ENCODE measurements at regions not wholly inside any gene's neighbourhood (a gene's known extent, or its start where the extent isn't known, plus 50 kb on each side); places are given as distances from the start of the nearest gene placed in this dataset.

GRCh38 chr13:72104656-72105180 lies 237.7 kb upstream of the DACH1 start:
- no peak for DNase-seq (ENCODE audit: low spot score)

GRCh38 chr13:72101768-72102400 lies 234.9 kb upstream of the DACH1 start:
- DNase-seq (ENCODE audit: low spot score) = no peak

GRCh38 chr13:72100339-72100738 lies 233.3 kb upstream of the DACH1 start:
- no peak for DNase-seq (ENCODE audit: low spot score)

GRCh38 chr13:72097568-72097967 lies 230.6 kb upstream of the DACH1 start:
- no peak for DNase-seq (ENCODE audit: low spot score)

- DNase-seq (ENCODE audit: low spot score) = no peak
Observed at GRCh38 chr13:72093262-72093661, 226.3 kb upstream of the DACH1 start.

GRCh38 chr13:72074663-72075062 lies 207.7 kb upstream of the DACH1 start:
- no peak for DNase-seq (ENCODE audit: low spot score)

GRCh38 chr13:72072261-72072660 lies 205.3 kb upstream of the DACH1 start:
- DNase-seq (ENCODE audit: low spot score) = no peak

- no peak for DNase-seq (ENCODE audit: low spot score)
Observed at GRCh38 chr13:72071713-72072112, 204.7 kb upstream of the DACH1 start.

GRCh38 chr13:72062566-72062965 lies 195.6 kb upstream of the DACH1 start:
- no peak for DNase-seq (ENCODE audit: low spot score)

- no peak for DNase-seq (ENCODE audit: low spot score)
Observed at GRCh38 chr13:72061613-72062012, 194.6 kb upstream of the DACH1 start.

GRCh38 chr13:72050251-72050650 lies 183.2 kb upstream of the DACH1 start:
- no peak for DNase-seq (ENCODE audit: low spot score)

GRCh38 chr13:72043366-72043765 lies 176.4 kb upstream of the DACH1 start:
- no peak for DNase-seq (ENCODE audit: low spot score)

GRCh38 chr13:72041165-72041564 lies 174.2 kb upstream of the DACH1 start:
- DNase-seq (ENCODE audit: low spot score) = no peak

GRCh38 chr13:72039126-72039525 lies 172.1 kb upstream of the DACH1 start:
- DNase-seq (ENCODE audit: low spot score) = no peak

GRCh38 chr13:72029981-72030380 lies 163.0 kb upstream of the DACH1 start:
- no peak for DNase-seq (ENCODE audit: low spot score)

GRCh38 chr13:72025836-72026235 lies 158.8 kb upstream of the DACH1 start:
- DNase-seq (ENCODE audit: low spot score) = no peak

GRCh38 chr13:72023895-72024294 lies 156.9 kb upstream of the DACH1 start:
- no peak for DNase-seq (ENCODE audit: low spot score)

- DNase-seq (ENCODE audit: low spot score) = no peak
Observed at GRCh38 chr13:72005455-72005854, 138.5 kb upstream of the DACH1 start.

GRCh38 chr13:72004784-72005374 lies 137.9 kb upstream of the DACH1 start:
- no peak for DNase-seq (ENCODE audit: low spot score)

GRCh38 chr13:72004246-72004645 lies 137.2 kb upstream of the DACH1 start:
- DNase-seq (ENCODE audit: low spot score) = no peak

- DNase-seq (ENCODE audit: low spot score) = no peak
Observed at GRCh38 chr13:71998223-71998622, 131.2 kb upstream of the DACH1 start.

- no peak for DNase-seq (ENCODE audit: low spot score)
Observed at GRCh38 chr13:71979616-71980015, 112.6 kb upstream of the DACH1 start.

GRCh38 chr13:71977028-71977427 lies 110.0 kb upstream of the DACH1 start:
- no peak for DNase-seq (ENCODE audit: low spot score)

GRCh38 chr13:71967990-71968389 lies 101.0 kb upstream of the DACH1 start:
- no peak for DNase-seq (ENCODE audit: low spot score)
